Mesendoderm (in vitro differentiated cells): ENCODE measurements at regions not wholly inside any gene's neighbourhood (a gene's known extent, or its start where the extent isn't known, plus 50 kb on each side); places are given as distances from the start of the nearest gene placed in this dataset.

ENCODE experiments used
- DNase-seq: peaks from one replicate; pipeline ENCODE4 v3.0.0; 2013
- H2AK5ac ChIP-seq: 2 replicates; pipeline ENCODE4 v1.6.1; 2013; ENCODE audit warnings: low read length, inconsistent platforms
- H2BK120ac ChIP-seq: 2 replicates; pipeline ENCODE4 v1.6.1; 2013; ENCODE audit warnings: low read depth, mild to moderate bottlenecking, low read length, moderate library complexity, mixed read lengths
- H2BK15ac ChIP-seq: replicated peaks from 2 replicates; pipeline ENCODE4 v1.6.1; 2013; ENCODE audit warnings: low read depth, mild to moderate bottlenecking, moderate library complexity
- H2BK5ac ChIP-seq: 2 replicates; pipeline ENCODE4 v1.6.1; 2013; ENCODE audit warnings: low read length, inconsistent platforms
- H3K18ac ChIP-seq: 2 replicates; pipeline ENCODE4 v1.6.1; 2013; ENCODE audit warnings: mild to moderate bottlenecking, low read length, mixed read lengths
- H3K23ac ChIP-seq: one replicate; pipeline ENCODE4 v1.6.1; 2013; ENCODE audit warnings: low read length
- H3K27ac ChIP-seq: 2 replicates; pipeline ENCODE4 v1.5.1; 2013; ENCODE audit warnings: low read depth, mild to moderate bottlenecking, inconsistent platforms, low read length, moderate library complexity
- H3K27me3 ChIP-seq: 2 replicates; pipeline ENCODE4 v1.6.1; 2013; ENCODE audit warnings: low read length, control low read depth, mild to moderate bottlenecking, inconsistent platforms; ENCODE audit not compliant: insufficient read depth, poor library complexity
- H3K36me3 ChIP-seq: 2 replicates; pipeline ENCODE4 v1.6.1; 2013; ENCODE audit warnings: low read length, inconsistent platforms; ENCODE audit not compliant: control insufficient read depth, insufficient read depth
- H3K4ac ChIP-seq: one replicate; pipeline ENCODE4 v1.6.1; 2013; ENCODE audit warnings: low read depth, mild to moderate bottlenecking, low read length, moderate library complexity
- H3K4me1 ChIP-seq: 2 replicates; pipeline ENCODE4 v1.6.1; 2013; ENCODE audit warnings: low read depth, low read length, inconsistent platforms; ENCODE audit not compliant: control insufficient read depth
- H3K4me2 ChIP-seq: 2 replicates; pipeline ENCODE4 v1.6.1; 2013; ENCODE audit warnings: low read length
- H3K4me3 ChIP-seq: 2 replicates; pipeline ENCODE4 v1.5.1; 2013; ENCODE audit warnings: mild to moderate bottlenecking, low read length
- H3K56ac ChIP-seq: one replicate; pipeline ENCODE4 v1.6.1; 2013; ENCODE audit warnings: low read length
- H3K79me1 ChIP-seq: 2 replicates; pipeline ENCODE4 v1.6.1; 2013; ENCODE audit warnings: low read length, inconsistent platforms
- H3K79me2 ChIP-seq: 2 replicates; pipeline ENCODE4 v1.6.1; 2013; ENCODE audit warnings: mild to moderate bottlenecking, low read length; ENCODE audit not compliant: control insufficient read depth, insufficient read depth
- H3K9ac ChIP-seq: 2 replicates; pipeline ENCODE4 v1.6.1; 2013; ENCODE audit warnings: low read length, inconsistent platforms
- H4K5ac ChIP-seq: one replicate; pipeline ENCODE4 v1.6.1; 2013; ENCODE audit warnings: low read length
- H4K8ac ChIP-seq: one replicate; pipeline ENCODE4 v1.6.1; 2013; ENCODE audit warnings: low read depth, mild to moderate bottlenecking, control low read depth, low read length, moderate library complexity
- WGBS: extraction: QIAGEN DNeasy Blood & Tissue Kit; methylation state at CpG from one replicate; pipeline ENCODE4 v1.1.7; 2013; ENCODE audit warnings: low lambda C conversion rate, missing lambda C conversion rate; ENCODE audit not compliant: insufficient coverage; ENCODE audit errors: extremely low coverage; 5-methylcytosine and 5-hydroxymethylcytosine counted together

DNA sequence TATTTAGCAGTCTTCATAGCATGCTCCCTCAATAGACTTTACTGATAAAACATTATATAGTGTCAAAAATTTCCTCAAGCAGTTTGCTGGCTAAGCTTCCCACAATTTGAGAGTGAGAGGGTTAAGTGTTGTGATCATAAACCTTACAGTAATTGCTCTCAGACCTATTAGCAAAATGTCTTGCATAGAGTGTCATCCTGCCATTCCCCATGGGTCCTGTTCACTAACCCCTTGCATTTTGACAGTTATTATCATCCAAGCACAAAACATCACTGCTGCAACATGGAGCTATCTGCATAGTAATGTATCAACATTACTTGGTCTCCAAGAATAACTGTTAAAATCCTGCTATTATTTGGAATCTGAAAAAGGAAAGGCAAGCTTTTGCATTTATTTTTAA is 196.1 kb upstream of the GK2 start:
- H3K4me3 ChIP-seq = no peak overlapping the region
- no peak overlapping the region for H3K9ac ChIP-seq
- no peaks in the 10 kb centered on the region for H3K27me3 ChIP-seq
- H2BK120ac ChIP-seq = no peak overlapping the region
- H3K36me3 ChIP-seq = no peaks in the 10 kb centered on the region
- no peaks in the 10 kb centered on the region for H3K79me2 ChIP-seq
- no peak overlapping the region for H4K8ac ChIP-seq
- H3K4ac ChIP-seq = no peak overlapping the region
- H3K23ac ChIP-seq = no peak overlapping the region
- H4K5ac ChIP-seq = no peak overlapping the region
- H3K4me2 ChIP-seq = no peak overlapping the region
- H3K4me1 ChIP-seq = no peaks in the 10 kb centered on the region
- no peaks in the 10 kb centered on the region for H3K79me1 ChIP-seq
- no peak overlapping the region for H3K56ac ChIP-seq
- DNase-seq = no peak
- no peak overlapping the region for H2BK5ac ChIP-seq
- no peak overlapping the region for H2AK5ac ChIP-seq
- no peak overlapping the region for H3K18ac ChIP-seq
- H2BK15ac ChIP-seq = no peak overlapping the region
- no peak overlapping the region for H3K27ac ChIP-seq

DNA sequence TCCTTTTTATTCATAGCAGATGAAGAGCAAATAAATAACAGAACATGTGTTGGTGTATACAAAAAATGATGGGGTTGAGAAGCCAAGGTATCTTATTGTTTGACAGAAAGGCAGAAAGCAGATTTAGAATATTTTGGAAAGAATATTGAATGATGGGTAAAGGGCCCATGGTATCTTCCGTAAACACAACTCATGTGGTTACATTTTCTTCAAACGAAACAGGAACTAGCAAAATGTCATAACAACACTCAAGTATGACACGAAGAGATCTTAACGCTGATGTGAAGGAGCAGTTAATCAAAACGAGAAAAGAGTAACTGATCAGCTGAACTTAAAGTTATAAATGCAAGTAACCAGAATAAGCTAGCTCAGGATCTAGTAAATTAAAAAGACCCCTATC is 195.7 kb upstream of the GK2 start:
- Histone ChIP-seq H3K27ac (no peak overlapping the region), H3K79me1 (no peaks in the 10 kb centered on the region), H3K4me3 (no peak overlapping the region), H2AK5ac (no peak overlapping the region), H2BK15ac (no peak overlapping the region), H3K79me2 (no peaks in the 10 kb centered on the region), H3K23ac (no peak overlapping the region), H3K27me3 (no peaks in the 10 kb centered on the region), H2BK120ac (no peak overlapping the region), H3K4me2 (no peak overlapping the region), H2BK5ac (no peak overlapping the region), H3K9ac (no peak overlapping the region), H4K8ac (no peak overlapping the region), H4K5ac (no peak overlapping the region), H3K36me3 (no peaks in the 10 kb centered on the region), H3K18ac (no peak overlapping the region), H3K56ac (no peak overlapping the region), H3K4ac (no peak overlapping the region), H3K4me1 (no peaks in the 10 kb centered on the region)
- WGBS = no CpG with 5 or more reads among the region's 5 CpGs
- no peak for DNase-seq

DNA sequence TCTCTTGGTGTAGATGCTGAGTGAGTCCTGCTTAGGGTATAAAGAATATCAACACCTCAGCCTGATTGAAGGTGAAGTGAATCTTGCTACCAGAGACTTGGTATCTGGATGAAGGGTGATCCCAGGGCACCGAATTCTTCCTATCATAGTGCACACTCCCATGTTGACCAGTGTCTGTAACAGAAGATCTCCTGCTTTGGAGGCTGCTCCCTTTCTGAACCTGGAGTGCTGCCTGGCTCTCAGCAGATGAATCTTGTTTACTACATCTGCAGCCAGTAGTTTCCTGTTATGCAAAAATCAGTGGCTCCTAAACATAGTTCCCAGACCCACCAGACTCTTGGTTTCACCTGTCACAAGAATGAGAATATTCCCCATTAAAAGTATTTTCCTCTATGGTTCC is 191.7 kb upstream of the GK2 start:
- Histone ChIP-seq H2BK5ac (no peak overlapping the region), H3K27ac (no peak overlapping the region), H2BK120ac (no peak overlapping the region), H3K18ac (no peak overlapping the region), H3K27me3 (no peaks in the 10 kb centered on the region), H3K36me3 (no peaks in the 10 kb centered on the region), H3K56ac (no peak overlapping the region), H3K79me1 (no peaks in the 10 kb centered on the region), H4K5ac (no peak overlapping the region), H3K23ac (no peak overlapping the region), H2AK5ac (no peak overlapping the region), H3K9ac (no peak overlapping the region), H3K79me2 (no peaks in the 10 kb centered on the region), H4K8ac (no peak overlapping the region), H3K4ac (no peak overlapping the region), H3K4me3 (no peak overlapping the region), H3K4me2 (no peak overlapping the region), H2BK15ac (no peak overlapping the region), H3K4me1 (no peaks in the 10 kb centered on the region)
- WGBS = no CpG with 5 or more reads among the region's 1 CpG
- no peak for DNase-seq

DNA sequence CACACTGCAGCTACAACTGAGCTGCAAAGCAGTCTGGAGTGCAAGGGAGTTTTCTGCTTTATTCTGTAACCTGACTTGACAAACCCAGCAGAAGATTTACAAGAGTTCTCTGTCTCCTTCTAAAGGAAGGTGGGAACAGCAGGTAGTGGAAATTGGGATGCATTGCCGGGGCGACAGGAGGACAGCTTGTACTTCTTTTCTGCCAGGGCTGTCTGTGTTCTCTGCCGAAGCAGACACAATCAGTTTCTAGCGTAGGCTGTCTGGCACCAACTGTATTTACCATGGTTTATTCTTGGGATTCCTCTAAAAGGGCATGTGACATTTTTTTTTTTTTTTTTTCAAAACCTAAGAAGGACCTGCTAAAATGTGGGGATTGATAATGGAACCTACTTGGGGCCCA is 190.8 kb upstream of the GK2 start:
- Histone ChIP-seq H3K4ac (no peak overlapping the region), H3K9ac (no peak overlapping the region), H3K4me3 (no peak overlapping the region), H2AK5ac (no peak overlapping the region), H4K8ac (no peak overlapping the region), H3K4me2 (no peak overlapping the region), H3K27ac (no peak overlapping the region), H3K36me3 (no peaks in the 10 kb centered on the region), H2BK120ac (no peak overlapping the region), H3K79me2 (no peaks in the 10 kb centered on the region), H3K27me3 (no peaks in the 10 kb centered on the region), H3K79me1 (no peaks in the 10 kb centered on the region), H3K56ac (no peak overlapping the region), H3K23ac (no peak overlapping the region), H3K18ac (no peak overlapping the region), H2BK15ac (no peak overlapping the region), H2BK5ac (no peak overlapping the region), H4K5ac (no peak overlapping the region), H3K4me1 (no peaks in the 10 kb centered on the region)
- no CpG with 5 or more reads among the region's 4 CpGs for WGBS
- no peak for DNase-seq

- H3K27me3 ChIP-seq = no peaks in the 10 kb centered on the region
- H3K56ac ChIP-seq = no peak overlapping the region
- no peak overlapping the region for H3K18ac ChIP-seq
- no peak overlapping the region for H4K5ac ChIP-seq
- no peak overlapping the region for H3K4ac ChIP-seq
- H3K4me2 ChIP-seq = no peak overlapping the region
- H4K8ac ChIP-seq = no peak overlapping the region
- no peaks in the 10 kb centered on the region for H3K4me1 ChIP-seq
- H3K27ac ChIP-seq = no peak overlapping the region
- H2AK5ac ChIP-seq = no peak overlapping the region
- H3K4me3 ChIP-seq = no peak overlapping the region
- H2BK15ac ChIP-seq = no peak overlapping the region
- H3K36me3 ChIP-seq = no peaks in the 10 kb centered on the region
- DNase-seq = no peak
- H3K79me2 ChIP-seq = no peaks in the 10 kb centered on the region
- no peak overlapping the region for H2BK120ac ChIP-seq
- H2BK5ac ChIP-seq = no peak overlapping the region
- no peak overlapping the region for H3K9ac ChIP-seq
- H3K23ac ChIP-seq = no peak overlapping the region
- WGBS = no CpG with 5 or more reads among the region's 2 CpGs
- no peaks in the 10 kb centered on the region for H3K79me1 ChIP-seq
Observed at GRCh38 chr4:79598214-79598613, 190.2 kb upstream of the GK2 start.

DNA sequence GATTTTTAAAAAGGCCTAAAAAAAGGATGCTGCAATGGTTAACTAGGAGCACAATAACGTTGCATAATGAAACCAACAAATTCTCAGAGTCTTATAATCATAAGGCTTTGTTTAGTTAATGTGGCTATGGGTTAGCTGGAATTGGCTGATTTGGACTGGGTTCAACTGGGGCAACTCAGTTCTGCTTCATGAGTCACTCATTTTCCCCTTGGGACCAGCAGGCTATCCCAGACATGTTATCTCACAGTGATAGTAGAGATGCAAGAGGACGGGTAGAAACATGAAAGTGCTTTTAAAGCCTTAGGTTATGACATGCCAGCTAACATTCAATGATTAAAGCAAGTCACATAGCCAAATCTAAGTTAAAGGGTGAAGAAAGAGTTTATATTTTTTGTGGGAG is 189.2 kb upstream of the GK2 start:
- no peaks in the 10 kb centered on the region for H3K4me1 ChIP-seq
- no peaks in the 10 kb centered on the region for H3K36me3 ChIP-seq
- H3K4me2 ChIP-seq = no peak overlapping the region
- no peaks in the 10 kb centered on the region for H3K79me1 ChIP-seq
- H3K23ac ChIP-seq = no peak overlapping the region
- no peak overlapping the region for H2BK15ac ChIP-seq
- H4K5ac ChIP-seq = no peak overlapping the region
- no peak overlapping the region for H3K18ac ChIP-seq
- H2BK120ac ChIP-seq = no peak overlapping the region
- no peak overlapping the region for H3K9ac ChIP-seq
- H3K4ac ChIP-seq = no peak overlapping the region
- no peak overlapping the region for H4K8ac ChIP-seq
- no peak overlapping the region for H2BK5ac ChIP-seq
- no peak for DNase-seq
- H3K56ac ChIP-seq = no peak overlapping the region
- no peak overlapping the region for H2AK5ac ChIP-seq
- H3K4me3 ChIP-seq = no peak overlapping the region
- no CpG with 5 or more reads among the region's 2 CpGs for WGBS
- no peaks in the 10 kb centered on the region for H3K79me2 ChIP-seq
- no peaks in the 10 kb centered on the region for H3K27me3 ChIP-seq
- H3K27ac ChIP-seq = no peak overlapping the region
